HG03066 (cell line): ENCODE measurements at regions not wholly inside any gene's neighbourhood (a gene's known extent, or its start where the extent isn't known, plus 50 kb on each side); places are given as distances from the start of the nearest gene placed in this dataset.
"Not testable (repeated sequence)": the region's sequence is repeated elsewhere in the genome, so short reads cannot be mapped to it uniquely, and the experiment has no call there.

Source experiments
- ATAC-seq: cut with Tn5 transposase; IDR thresholded peaks from one replicate; pipeline ENCODE4 v1.9.1; 2021; ENCODE audit warnings: low read depth; ENCODE audit not compliant: unreplicated experiment

GRCh38 chr7:119515214-119515613 is 757.8 kb upstream of the KCND2 start:
- no peak for ATAC-seq

DNA sequence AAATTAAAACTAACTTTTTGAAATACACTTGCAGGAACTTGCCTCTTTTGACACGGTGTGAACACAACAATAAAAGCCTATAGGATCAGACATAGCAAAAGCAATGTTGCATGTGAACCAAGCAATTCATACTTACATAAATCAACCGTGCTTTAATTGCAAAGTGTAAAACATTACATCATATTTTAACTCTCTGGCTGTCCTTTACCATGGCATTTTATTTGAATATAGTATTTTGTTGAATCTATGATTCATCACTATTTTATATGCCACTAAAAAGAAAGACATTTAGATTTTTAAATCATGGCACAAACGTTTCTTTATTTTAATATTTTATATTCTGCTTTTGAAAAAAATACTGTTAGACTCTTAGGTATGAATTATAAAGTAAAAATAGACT is 757.0 kb upstream of the KCND2 start:
- no peak for ATAC-seq

DNA sequence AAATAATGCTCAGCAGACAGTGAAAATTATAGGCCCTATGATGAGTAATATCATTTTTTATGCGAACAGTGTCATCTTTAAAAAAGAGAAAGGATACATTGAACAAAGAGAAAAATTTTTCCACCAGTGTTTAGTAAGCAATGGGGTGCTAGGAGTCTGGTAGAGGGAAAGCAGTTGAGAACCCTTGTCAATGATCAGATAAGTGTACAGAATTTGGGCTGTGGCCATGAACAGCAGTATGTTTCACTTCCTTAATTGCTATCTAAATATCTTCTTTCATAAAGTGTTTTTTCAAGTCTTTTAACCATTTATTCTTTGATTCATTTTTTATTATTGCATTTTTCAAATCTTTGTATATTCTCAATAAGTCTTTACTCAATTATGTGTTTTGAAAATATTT is 750.7 kb upstream of the KCND2 start:
- ATAC-seq, result no peak

DNA sequence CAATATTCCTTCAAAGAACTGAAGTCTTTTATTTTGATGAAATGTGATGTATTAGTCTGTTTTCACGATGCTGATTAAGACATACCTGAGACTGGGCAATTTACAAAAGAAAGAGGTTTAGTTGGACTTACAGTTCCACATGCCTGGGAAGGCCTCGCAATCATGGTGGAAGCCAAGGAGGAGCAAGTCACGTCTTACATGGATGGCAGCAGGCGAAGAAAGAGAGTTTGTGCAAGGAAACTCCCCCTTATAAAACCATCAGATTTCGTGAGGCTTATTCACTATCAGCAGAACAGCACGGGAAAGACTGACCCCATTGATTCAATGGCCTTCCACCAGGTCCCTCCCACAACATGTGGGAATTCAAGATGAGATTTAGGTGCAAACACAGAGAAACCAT is 750.3 kb upstream of the KCND2 start:
- ATAC-seq, result no peak

DNA sequence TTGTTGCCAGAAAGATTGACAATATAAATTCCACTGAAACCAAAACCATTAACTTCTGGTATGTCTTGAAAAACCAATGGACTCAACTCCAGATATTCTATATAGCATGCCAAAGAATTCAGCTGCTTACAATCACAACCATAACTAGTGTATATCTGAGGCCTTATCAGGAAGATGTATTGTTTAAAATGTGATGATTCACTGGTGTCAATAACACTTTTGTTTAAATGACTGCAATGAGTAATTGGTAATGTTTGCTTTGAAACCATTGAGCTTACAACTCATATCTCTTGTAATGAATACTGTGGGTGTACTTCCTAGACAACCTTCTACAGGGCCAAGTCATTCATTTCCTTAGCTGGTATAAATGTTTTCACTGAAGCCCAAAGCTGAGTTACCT is 727.9 kb upstream of the KCND2 start:
- ATAC-seq, result no peak

DNA sequence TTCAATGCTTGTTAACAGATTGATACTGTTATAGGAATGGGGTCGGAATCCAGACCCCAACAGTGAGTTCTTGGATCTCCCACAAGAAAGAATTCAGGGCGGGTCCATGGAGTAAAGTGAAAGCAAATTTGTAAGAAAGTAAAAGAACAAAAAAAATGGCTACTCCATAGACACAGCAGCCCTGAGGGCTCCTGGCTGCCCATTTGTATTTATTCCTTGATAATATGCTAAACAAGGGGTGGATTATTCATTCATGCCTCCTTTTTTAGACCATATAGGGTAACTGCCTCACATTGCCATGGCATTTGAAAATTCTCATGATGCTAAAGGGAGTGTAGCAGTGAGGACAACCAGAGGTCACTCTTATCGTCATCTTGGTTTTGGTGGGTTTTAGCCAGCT is 717.2 kb upstream of the KCND2 start:
- ATAC-seq, result no peak

- no peak for ATAC-seq
Observed at GRCh38 chr7:119556436-119556835, 716.5 kb upstream of the KCND2 start.

- ATAC-seq, result no peak
Observed at GRCh38 chr7:119561751-119562150, 711.2 kb upstream of the KCND2 start.

- ATAC-seq, result no peak
Observed at GRCh38 chr7:119562839-119563238, 710.1 kb upstream of the KCND2 start.

DNA sequence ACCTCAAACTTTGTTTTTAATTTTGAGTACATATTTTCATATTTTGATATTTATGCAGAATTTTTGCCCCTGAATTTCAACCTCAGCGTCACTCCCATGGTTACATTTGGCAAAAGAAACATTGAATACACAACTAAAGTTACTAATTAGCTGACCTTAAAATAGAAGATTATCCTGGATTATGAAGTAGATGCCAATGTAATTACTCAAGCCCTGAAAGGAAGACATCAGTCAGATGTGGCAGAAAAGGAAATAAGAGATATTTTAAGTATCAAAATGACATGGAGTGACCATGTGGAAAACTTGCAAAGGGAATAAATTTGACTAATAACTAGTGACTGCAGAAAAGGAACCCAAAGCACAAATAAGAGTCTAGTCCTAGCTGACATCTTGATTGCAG is 701.3 kb upstream of the KCND2 start:
- no peak for ATAC-seq

GRCh38 chr7:119572132-119572531 is 700.8 kb upstream of the KCND2 start:
- ATAC-seq, result no peak

DNA sequence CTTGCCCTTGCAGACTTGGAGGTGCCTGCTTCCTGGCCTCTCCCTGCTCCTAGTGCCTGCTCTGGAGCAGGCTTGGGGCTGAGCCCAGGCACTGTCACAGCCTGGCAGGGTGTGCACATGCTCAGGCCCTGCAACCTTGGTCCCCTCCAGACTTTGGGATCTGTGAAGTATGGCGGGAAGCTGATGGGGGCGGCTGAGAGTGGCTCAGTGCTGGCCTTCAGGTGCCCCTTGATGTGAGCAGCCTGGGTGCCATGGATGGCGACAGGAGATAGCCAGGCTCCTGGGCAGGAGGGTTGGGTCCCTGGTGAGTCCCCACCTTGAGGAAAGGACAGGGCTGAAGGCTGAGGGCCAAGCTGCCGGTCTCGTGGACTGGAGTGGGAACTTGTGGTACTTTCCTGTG is 700.4 kb upstream of the KCND2 start:
- no peak for ATAC-seq

- no peak for ATAC-seq
Observed at GRCh38 chr7:119578116-119578515, 694.9 kb upstream of the KCND2 start.

DNA sequence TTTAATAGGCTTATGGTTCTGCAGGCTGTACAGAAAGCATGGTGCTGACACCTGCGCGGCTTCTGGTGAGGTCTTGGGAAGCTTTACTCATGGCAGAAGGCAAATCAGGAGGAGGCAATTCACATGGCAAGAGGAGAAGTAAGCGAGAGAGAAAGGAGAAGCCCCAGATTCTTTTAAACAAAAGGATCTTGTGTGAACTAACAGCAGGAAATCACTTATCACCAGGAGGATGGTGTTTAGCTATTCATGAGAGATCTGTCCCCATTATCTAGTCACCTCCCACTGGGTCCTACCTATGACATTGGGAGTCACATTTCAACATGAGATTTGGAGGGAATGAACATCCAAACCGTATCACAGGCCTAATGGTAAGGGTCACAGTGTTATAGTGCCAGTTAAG is 678.0 kb upstream of the KCND2 start:
- ATAC-seq, result no peak

- no peak for ATAC-seq
Observed at GRCh38 chr7:119596651-119597050, 676.3 kb upstream of the KCND2 start.

DNA sequence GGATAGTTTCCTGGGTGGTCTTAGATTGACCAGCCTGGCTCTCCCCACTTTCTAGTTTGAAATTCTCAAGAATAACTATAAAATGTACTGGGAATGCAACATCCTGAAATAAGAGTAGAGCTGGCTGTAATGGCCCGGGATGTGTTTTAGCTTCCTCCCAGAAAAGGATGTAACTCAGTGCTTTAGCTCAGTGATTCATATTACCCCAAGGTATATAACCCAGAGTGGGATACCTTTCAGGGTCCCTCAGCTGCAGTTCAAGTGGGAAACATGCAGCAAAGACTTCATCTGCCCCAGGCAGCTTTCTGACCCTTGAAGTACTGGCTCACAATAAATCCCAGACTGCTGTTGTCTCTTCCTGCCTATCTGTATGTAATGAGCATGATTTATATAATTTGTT is 666.7 kb upstream of the KCND2 start:
- no peak for ATAC-seq

DNA sequence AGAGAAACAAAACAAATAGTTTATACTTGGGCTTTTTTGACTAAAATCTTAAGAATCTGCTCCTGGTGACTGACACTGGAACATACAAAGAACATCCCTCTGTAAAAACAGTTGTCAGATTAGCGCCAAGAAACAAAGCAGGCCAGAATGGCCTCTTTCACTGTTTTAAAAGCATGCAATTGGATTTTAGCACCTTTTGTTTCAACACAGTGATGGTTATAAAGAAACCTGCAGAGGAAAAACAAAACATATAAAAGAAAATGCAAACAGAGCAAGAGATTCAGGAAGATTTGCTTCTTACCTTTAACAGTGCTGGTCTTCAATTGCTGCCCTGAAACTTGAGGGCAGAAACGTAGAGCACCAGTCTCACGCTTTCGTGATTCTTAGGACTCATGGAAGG is 652.2 kb upstream of the KCND2 start:
- ATAC-seq, result no peak

- no peak for ATAC-seq
Observed at GRCh38 chr7:119623427-119623826, 649.5 kb upstream of the KCND2 start.

DNA sequence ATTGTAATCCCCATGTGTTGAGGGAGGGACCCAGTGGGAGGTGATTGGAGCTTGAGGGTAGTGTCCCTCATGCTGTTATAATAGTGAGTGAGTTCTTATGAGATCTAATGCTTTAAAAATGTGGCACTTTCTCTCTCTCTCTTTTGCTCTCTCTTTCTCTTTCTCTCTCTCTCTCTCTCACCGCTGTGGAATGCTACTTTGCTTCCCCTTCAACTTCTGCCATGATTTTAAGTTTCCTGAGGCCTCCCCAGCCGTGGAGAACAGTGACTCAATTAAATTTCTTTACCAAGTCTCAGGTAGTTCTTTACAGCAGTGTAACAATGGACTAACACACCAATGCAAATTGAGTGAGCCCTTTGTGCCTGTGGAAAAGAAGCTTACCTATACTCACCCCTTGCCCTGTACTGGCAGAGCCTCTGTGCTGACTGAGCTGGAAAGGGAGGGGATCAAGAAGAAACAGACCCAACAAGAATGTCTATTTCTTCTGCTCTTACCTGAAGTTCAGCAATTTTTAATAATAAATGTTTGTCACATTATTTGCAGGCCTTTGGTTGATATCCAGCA is 642.5 kb upstream of the KCND2 start:
- no peak for ATAC-seq

DNA sequence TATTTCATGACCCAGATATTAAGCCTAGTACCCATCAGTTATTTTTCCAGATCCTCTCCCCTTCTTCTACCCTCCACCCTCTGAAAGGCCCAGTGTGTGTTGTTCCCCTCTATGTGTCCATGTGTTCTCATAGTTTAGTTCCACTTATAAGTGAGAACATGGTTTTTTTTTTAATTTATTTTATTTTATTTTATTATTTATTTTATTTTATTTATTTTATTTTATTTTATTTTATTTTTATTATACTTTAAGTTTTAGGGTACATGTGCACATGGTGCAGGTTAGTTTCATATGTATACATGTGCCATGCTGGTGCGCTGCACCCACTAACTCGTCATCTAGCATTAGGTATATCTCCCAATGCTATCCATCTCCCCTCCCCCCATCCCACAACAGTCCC is 639.2 kb upstream of the KCND2 start:
- not testable (repeated sequence) for ATAC-seq

- ATAC-seq, result no peak
Observed at GRCh38 chr7:119640326-119640725, 632.6 kb upstream of the KCND2 start.

GRCh38 chr7:119640861-119641260 is 632.1 kb upstream of the KCND2 start:
- ATAC-seq, result no peak

GRCh38 chr7:119643558-119643957 is 629.4 kb upstream of the KCND2 start:
- ATAC-seq, result no peak
